IMR-90 (cell line): ENCODE measurements at regions not wholly inside any gene's neighbourhood (a gene's known extent, or its start where the extent isn't known, plus 50 kb on each side); places are given as distances from the start of the nearest gene placed in this dataset.

Experiments used
- ATAC-seq: fragments of 200-7000 bp; cut with Tn5 transposase; 2 replicates; pipeline ENCODE4 v1.9.1; 2020; ENCODE audit warnings: low read depth, mild to moderate bottlenecking, moderate library complexity
- BruUV-seq: library from RNA; stranded (reverse); fragments of 400-500 nt; replicated peaks from 2 replicates; lab custom pipeline; 2021; lab: Mats Ljungman, UMichigan
- CTCF ChIA-PET: fragments of 300-600 bp; formaldehyde crosslinking; extraction: SDS; loops from one replicate; lab custom pipeline; 2021; ENCODE audit warnings: antibody characterized with exemption; lab: Yijun Ruan, JAX
- POLR2A ChIA-PET: fragments of 300-600 bp; sonication (Branson Sonifier 250); formaldehyde crosslinking; loops from one replicate; lab custom pipeline; 2022; ENCODE audit warnings: antibody characterized with exemption; ENCODE audit not compliant: unreplicated experiment; lab: Charles Lee
- DNase-seq: peaks from one replicate; pipeline ENCODE4 v3.0.0; 2013
- H2AFZ ChIP-seq: replicated peaks from 2 replicates; pipeline ENCODE3; 2013; ENCODE audit warnings: low read length, mild to moderate bottlenecking; ENCODE audit not compliant: poor library complexity
- H2AK5ac ChIP-seq: 2 replicates; pipeline ENCODE4 v1.6.1; 2013; ENCODE audit warnings: low read depth, low read length, inconsistent platforms
- H2AK9ac ChIP-seq: replicated peaks from 2 replicates; pipeline ENCODE3; 2013; ENCODE audit warnings: mild to moderate bottlenecking, low read depth, low read length, moderate library complexity; ENCODE audit not compliant: poor library complexity
- H2BK120ac ChIP-seq: 2 replicates; pipeline ENCODE4 v1.6.1; 2013; ENCODE audit warnings: low read depth, low read length, inconsistent platforms
- H2BK15ac ChIP-seq: 3 replicates; pipeline ENCODE4 v1.6.1; 2013; ENCODE audit warnings: low read depth, low read length, inconsistent platforms
- H2BK20ac ChIP-seq: 2 replicates; pipeline ENCODE4 v1.6.1; 2013; ENCODE audit warnings: low read depth, mild to moderate bottlenecking, inconsistent platforms, low read length, moderate library complexity
- H2BK5ac ChIP-seq: 2 replicates; pipeline ENCODE4 v1.6.1; 2013; ENCODE audit warnings: mild to moderate bottlenecking, low read depth, low read length, inconsistent platforms; ENCODE audit not compliant: poor library complexity, severe bottlenecking
- H3K14ac ChIP-seq: replicated peaks from 2 replicates; pipeline ENCODE4 v1.6.1; 2013; ENCODE audit warnings: low read depth, low read length, inconsistent platforms
- H3K18ac ChIP-seq: 2 replicates; pipeline ENCODE4 v1.6.1; 2013; ENCODE audit warnings: low read depth, low read length, control low read depth
- H3K23ac ChIP-seq: 2 replicates; pipeline ENCODE4 v1.6.1; 2013; ENCODE audit warnings: low read depth, low read length, inconsistent platforms
- H3K27ac ChIP-seq: 2 replicates; pipeline ENCODE4 v1.5.1; 2013; ENCODE audit warnings: mild to moderate bottlenecking, control low read depth, low read length; ENCODE audit not compliant: insufficient read depth
- H3K27me3 ChIP-seq: 2 replicates; pipeline ENCODE4 v1.6.1; 2013; ENCODE audit warnings: low read length; ENCODE audit not compliant: control insufficient read depth, insufficient read depth
- H3K36me3 ChIP-seq: 2 replicates; pipeline ENCODE4 v1.6.1; 2013; ENCODE audit warnings: low read length, mixed read lengths; ENCODE audit not compliant: control insufficient read depth, insufficient read depth
- H3K4ac ChIP-seq: 2 replicates; pipeline ENCODE4 v1.6.1; 2013; ENCODE audit warnings: low read depth, low read length, inconsistent platforms
- H3K4me1 ChIP-seq: 2 replicates; pipeline ENCODE4 v1.6.1; 2013; ENCODE audit warnings: low read length, mixed read lengths; ENCODE audit not compliant: control insufficient read depth, insufficient read depth
- H3K4me2 ChIP-seq: 2 replicates; pipeline ENCODE4 v1.6.1; 2013; ENCODE audit warnings: low read depth, mild to moderate bottlenecking, control low read depth, low read length, moderate library complexity
- H3K4me3 ChIP-seq: 2 replicates; pipeline ENCODE4 v1.5.1; 2013; ENCODE audit warnings: low read depth, mild to moderate bottlenecking, control low read depth, low read length, moderate library complexity; ENCODE audit not compliant: insufficient read depth
- H3K56ac ChIP-seq: 2 replicates; pipeline ENCODE4 v1.6.1; 2013; ENCODE audit warnings: low read length, inconsistent platforms; ENCODE audit not compliant: insufficient read depth; ENCODE audit errors: extremely low read depth
- H3K79me1 ChIP-seq, 2 experiments: 2 replicates each; pipeline ENCODE4 v1.6.1; 2013; ENCODE audit warnings: low read length in 2 of 2, inconsistent platforms in 1 of 2, low read depth in 1 of 2
- H3K9ac ChIP-seq: 2 replicates; pipeline ENCODE4 v1.6.1; 2013; ENCODE audit warnings: low read depth, low read length, control low read depth
- H3K9me1 ChIP-seq: 2 replicates; pipeline ENCODE4 v1.6.1; 2013; ENCODE audit warnings: low read length, inconsistent platforms; ENCODE audit not compliant: insufficient read depth
- H3K9me3 ChIP-seq: 2 replicates; pipeline ENCODE4 v1.6.1; 2013; ENCODE audit warnings: low read length; ENCODE audit not compliant: control insufficient read depth, insufficient read depth
- H4K20me1 ChIP-seq: 2 replicates; pipeline ENCODE4 v1.6.1; 2013; ENCODE audit warnings: low read length, inconsistent platforms; ENCODE audit not compliant: insufficient read depth
- H4K5ac ChIP-seq: 2 replicates; pipeline ENCODE4 v1.6.1; 2013; ENCODE audit warnings: mild to moderate bottlenecking, low read depth, low read length, control low read depth
- H4K8ac ChIP-seq, 2 experiments: 2 replicates each; pipeline ENCODE4 v1.6.1; 2013; ENCODE audit warnings: low read depth in 2 of 2, low read length in 2 of 2, control low read depth in 1 of 2, inconsistent platforms in 1 of 2
- H4K91ac ChIP-seq: 2 replicates; pipeline ENCODE4 v1.6.1; 2013; ENCODE audit warnings: low read depth, low read length, inconsistent platforms; ENCODE audit not compliant: insufficient read depth
- CEBPB ChIP-seq: IDR thresholded peaks from 2 replicates; pipeline ENCODE4 v1.6.1; 2012; ENCODE audit warnings: low read depth, low read length, improper control_type of control experiment
- CTCF ChIP-seq: conservative IDR thresholded peaks from 2 replicates; pipeline ENCODE4 v1.5.1; 2012; ENCODE audit warnings: mild to moderate bottlenecking, low read depth, low read length, improper control_type of control experiment
- MAFK ChIP-seq: IDR thresholded peaks from 2 replicates; pipeline ENCODE4 v1.6.1; 2012; ENCODE audit warnings: low read depth, low read length, improper control_type of control experiment
- MXI1 ChIP-seq: IDR thresholded peaks from 2 replicates; pipeline ENCODE4 v1.6.1; 2012; ENCODE audit warnings: low read depth, mild to moderate bottlenecking, low read length, moderate library complexity, borderline replicate concordance
- SMC3 ChIP-seq: fragments of 150-350 bp; IDR thresholded peaks from 2 replicates; pipeline ENCODE4 v1.6.1; 2016; ENCODE audit warnings: low read depth, mild to moderate bottlenecking, antibody characterized with exemption, low read length, moderate library complexity
- WGBS, 2 experiments: methylation state at CpG; one replicate each; pipeline versions ENCODE4 v1.1.5 to v1.1.7; 2013; ENCODE audit warnings: missing lambda C conversion rate in 2 of 2; ENCODE audit not compliant: insufficient read length in 1 of 2; ENCODE audit errors: extremely low coverage in 2 of 2; 5-methylcytosine and 5-hydroxymethylcytosine counted together
- dilution Hi-C: fragments of 300-500 bp; cut with HindIII; formaldehyde crosslinking; loops from one replicate; pipeline ENCODE4 v1.14.3; 2018; ENCODE audit warnings: low sequenced_read_pairs; ENCODE audit not compliant: unreplicated experiment
- in situ Hi-C: fragments of 300-500 bp; cut with MboI; formaldehyde crosslinking; loops from 3 replicates; pipeline ENCODE4 v1.14.3; 2019; ENCODE audit warnings: low sequenced_read_pairs, inconsistent platforms, mixed read lengths
- intact Hi-C: fragments of 100-400 bp; cut with micrococcal nuclease; formaldehyde crosslinking; loops from 2 replicates; pipeline ENCODE4 v1.10.0; 2022

GRCh38 chr4:43402393-43402792, 509.9 kb downstream of the GRXCR1 start:
- no peak overlapping the region for H4K91ac ChIP-seq
- H2BK20ac ChIP-seq, result no peak overlapping the region
- H2BK120ac ChIP-seq, result no peak overlapping the region
- H2AFZ ChIP-seq, result no peak overlapping the region
- no peak overlapping the region for H3K4me2 ChIP-seq
- dilution Hi-C loops (no loop called here), in situ Hi-C loops (no loop called here), intact Hi-C loops (no loop called here)
- H3K56ac ChIP-seq, result no peak overlapping the region
- no peak for DNase-seq
- no peak overlapping the region for H2AK5ac ChIP-seq
- BruUV-seq, result no TSS peak
- no peaks in the 10 kb centered on the region for H3K27me3 ChIP-seq
- no peaks in the 10 kb centered on the region for H3K36me3 ChIP-seq
- no peak overlapping the region for H3K14ac ChIP-seq
- no peak for ATAC-seq
- H2AK9ac ChIP-seq, result no peak overlapping the region
- ChIA-PET CTCF (no interaction called here), POLR2A (no interaction called here)
- peaks cover 6% of the 10 kb centered on the region for H3K9me3 ChIP-seq
- TF ChIP-seq SMC3 (no peak), CTCF (no peak), MXI1 (no peak), CEBPB (no peak), MAFK (no peak)
- H2BK5ac ChIP-seq, result no peak overlapping the region
- H4K20me1 ChIP-seq, result no peaks in the 10 kb centered on the region
- no peaks in the 10 kb centered on the region for H3K79me1 ChIP-seq
- H4K8ac ChIP-seq, result no peak overlapping the region
- H3K18ac ChIP-seq, result no peak overlapping the region
- no peak overlapping the region for H4K5ac ChIP-seq
- no peak overlapping the region for H2BK15ac ChIP-seq
- no peak overlapping the region for H3K23ac ChIP-seq
- H3K4ac ChIP-seq, result no peak overlapping the region
- H3K9ac ChIP-seq, result no peak overlapping the region
- no peak overlapping the region for H3K27ac ChIP-seq
- H3K9me1 ChIP-seq, result no peaks in the 10 kb centered on the region
- no peak overlapping the region for H3K4me3 ChIP-seq
- no CpG with 5 or more reads among the region's 1 CpG for WGBS, 2 experiments
- H3K4me1 ChIP-seq, result no peaks in the 10 kb centered on the region
